Mesenchymal stem cell (in vitro differentiated cells and primary cell): ENCODE measurements at regions not wholly inside any gene's neighbourhood (a gene's known extent, or its start where the extent isn't known, plus 50 kb on each side); places are given as distances from the start of the nearest gene placed in this dataset.

Experiments used
- DNase-seq: peaks from one replicate; pipeline ENCODE4 v3.0.0-alpha.2; 2013
- H2AFZ ChIP-seq: one replicate; pipeline ENCODE4 v1.6.1; 2013; ENCODE audit warnings: low read depth, mild to moderate bottlenecking, control low read depth, inconsistent platforms, low read length, moderate library complexity
- H2AK5ac ChIP-seq: 2 replicates; pipeline ENCODE4 v1.6.1; 2013; ENCODE audit warnings: low read length, moderate library complexity, mild to moderate bottlenecking, inconsistent platforms; ENCODE audit not compliant: severe bottlenecking
- H2BK120ac ChIP-seq: one replicate; pipeline ENCODE4 v1.6.1; 2013; ENCODE audit warnings: low read depth, mild to moderate bottlenecking, inconsistent platforms, low read length, moderate library complexity
- H2BK12ac ChIP-seq, 2 experiments: one replicate each; pipeline ENCODE4 v1.6.1; 2013; ENCODE audit warnings: inconsistent platforms in 2 of 2, low read length in 2 of 2, mild to moderate bottlenecking in 2 of 2, moderate library complexity in 2 of 2, control low read depth in 1 of 2
- H2BK15ac ChIP-seq: one replicate; pipeline ENCODE4 v1.6.1; 2013; ENCODE audit warnings: mild to moderate bottlenecking, low read depth, inconsistent platforms; ENCODE audit not compliant: poor library complexity, severe bottlenecking
- H2BK5ac ChIP-seq: 2 replicates; pipeline ENCODE4 v1.6.1; 2013; ENCODE audit warnings: low read depth, mild to moderate bottlenecking, low read length, control low read depth, inconsistent platforms; ENCODE audit not compliant: poor library complexity, severe bottlenecking
- H3K14ac ChIP-seq, 2 experiments: one replicate each; pipeline ENCODE4 v1.6.1; 2013; ENCODE audit warnings: inconsistent platforms in 2 of 2, low read length in 2 of 2, control low read depth in 1 of 2, mild to moderate bottlenecking in 1 of 2, moderate library complexity in 1 of 2
- H3K18ac ChIP-seq, 2 experiments: one replicate each; pipeline ENCODE4 v1.6.1; 2013; ENCODE audit warnings: inconsistent platforms in 2 of 2, low read length in 2 of 2, control low read depth in 1 of 2, low read depth in 1 of 2, mild to moderate bottlenecking in 1 of 2
- H3K23ac ChIP-seq, 2 experiments: one replicate each; pipeline ENCODE4 v1.6.1; 2013; ENCODE audit warnings: inconsistent platforms in 2 of 2, low read length in 2 of 2, mild to moderate bottlenecking in 2 of 2, moderate library complexity in 2 of 2, control low read depth in 1 of 2
- H3K27ac ChIP-seq: 2 replicates; pipeline ENCODE4 v1.5.1; 2013; ENCODE audit warnings: mild to moderate bottlenecking, moderate library complexity, low read length, control low read depth, inconsistent platforms; ENCODE audit not compliant: poor library complexity, severe bottlenecking
- H3K27me3 ChIP-seq, 2 experiments: 2 replicates each; pipeline versions ENCODE4 v1.6.1 to v1.7.0; 2013; ENCODE audit warnings: low read length in 2 of 2, mild to moderate bottlenecking in 2 of 2, moderate library complexity in 2 of 2, control low read depth in 1 of 2, inconsistent platforms in 1 of 2; ENCODE audit not compliant: control insufficient read depth in 1 of 2, insufficient read depth in 1 of 2
- H3K36me3 ChIP-seq, 2 experiments: 2 replicates each; pipeline versions ENCODE4 v1.6.1 to v1.7.0; 2013; ENCODE audit warnings: low read length in 2 of 2, control low read depth in 1 of 2, inconsistent platforms in 1 of 2, low read depth in 1 of 2, mild to moderate bottlenecking in 1 of 2; ENCODE audit not compliant: insufficient read depth in 2 of 2, control insufficient read depth in 1 of 2
- H3K4ac ChIP-seq, 2 experiments: one replicate each; pipeline ENCODE4 v1.6.1; 2013; ENCODE audit warnings: inconsistent platforms in 2 of 2, low read length in 2 of 2, mild to moderate bottlenecking in 2 of 2, moderate library complexity in 2 of 2, control low read depth in 1 of 2, low read depth in 1 of 2
- H3K4me1 ChIP-seq: 2 replicates; pipeline ENCODE4 v1.6.1; 2013; ENCODE audit warnings: low read depth, low read length, control low read depth; ENCODE audit not compliant: control insufficient read depth, insufficient read depth
- H3K4me2 ChIP-seq: 2 replicates; pipeline ENCODE4 v1.6.1; 2013; ENCODE audit warnings: low read length, mild to moderate bottlenecking, inconsistent platforms; ENCODE audit not compliant: poor library complexity, severe bottlenecking
- H3K4me3 ChIP-seq, 2 experiments: 2 replicates each; pipeline versions ENCODE4 v1.5.1 to v1.7.0; 2013; ENCODE audit warnings: low read length in 2 of 2, mild to moderate bottlenecking in 2 of 2, control low read depth in 1 of 2, low read depth in 1 of 2; ENCODE audit not compliant: insufficient read depth in 1 of 2
- H3K79me1 ChIP-seq: replicated peaks from 2 replicates; pipeline ENCODE4 v1.6.1; 2013; ENCODE audit warnings: mild to moderate bottlenecking, control low read depth, low read length, inconsistent platforms; ENCODE audit not compliant: poor library complexity, severe bottlenecking
- H3K9ac ChIP-seq: 2 replicates; pipeline ENCODE4 v1.7.0; 2013; ENCODE audit warnings: mild to moderate bottlenecking, low read length, moderate library complexity
- H3K9me3 ChIP-seq: 2 replicates; pipeline ENCODE4 v1.7.0; 2013; ENCODE audit warnings: mild to moderate bottlenecking, low read length; ENCODE audit not compliant: control insufficient read depth
- H4K8ac ChIP-seq: one replicate; pipeline ENCODE4 v1.6.1; 2013; ENCODE audit warnings: inconsistent platforms, mild to moderate bottlenecking, low read length, moderate library complexity
- H4K91ac ChIP-seq: one replicate; pipeline ENCODE4 v1.6.1; 2013; ENCODE audit warnings: mild to moderate bottlenecking, low read length, inconsistent platforms
- WGBS: methylation state at CpG from one replicate; pipeline ENCODE4 v1.1.7; 2013; ENCODE audit warnings: mixed read lengths; 5-methylcytosine and 5-hydroxymethylcytosine counted together

- Histone ChIP-seq H4K91ac (no peak overlapping the region), H3K27ac (no peak overlapping the region), H3K4me3 (no peak overlapping the region), H3K9me3 (no peaks in the 10 kb centered on the region), H2BK120ac (no peak overlapping the region), H3K27me3 (no peaks in the 10 kb centered on the region), H3K4me2 (no peak overlapping the region), H3K36me3 (no peaks in the 10 kb centered on the region), H3K79me1 (no peaks in the 10 kb centered on the region), H3K18ac (no peak overlapping the region), H4K8ac (no peak overlapping the region), H3K14ac (no peak overlapping the region), H2BK12ac (no peak overlapping the region), H2BK5ac (no peak overlapping the region), H2AFZ (no peak overlapping the region), H3K9ac (no peak overlapping the region), H3K4ac (no peak overlapping the region), H3K23ac (no peak overlapping the region), H2BK15ac (no peak overlapping the region), H2AK5ac (no peak overlapping the region), H3K4me1 (no peaks in the 10 kb centered on the region)
- DNase-seq, result no peak
- 48% methylated on average over 3 of the region's 4 CpGs for WGBS
Measured at GRCh38 chr10:8927705-8928104, 873.2 kb downstream of the GATA3 start.

GRCh38 chr10:8946451-8946850 lies 892.0 kb downstream of the GATA3 start:
- Histone ChIP-seq H3K4me1 (no peaks in the 10 kb centered on the region), H3K9me3 (peaks cover 15% of the 10 kb centered on the region), H3K9ac (no peak overlapping the region), H3K14ac (no peak overlapping the region), H2BK120ac (no peak overlapping the region), H2BK15ac (no peak overlapping the region), H3K18ac (no peak overlapping the region), H3K27me3 (no peaks in the 10 kb centered on the region), H2AK5ac (no peak overlapping the region), H3K27ac (no peak overlapping the region), H3K79me1 (no peaks in the 10 kb centered on the region), H4K91ac (no peak overlapping the region), H3K36me3 (no peaks in the 10 kb centered on the region), H3K4me3 (no peak overlapping the region), H3K4ac (no peak overlapping the region), H2BK12ac (no peak overlapping the region), H2BK5ac (no peak overlapping the region), H3K23ac (no peak overlapping the region), H2AFZ (no peak overlapping the region), H4K8ac (no peak overlapping the region), H3K4me2 (no peak overlapping the region)
- 83% methylated on average over 5 of the region's 5 CpGs for WGBS
- DNase-seq, result no peak

DNA sequence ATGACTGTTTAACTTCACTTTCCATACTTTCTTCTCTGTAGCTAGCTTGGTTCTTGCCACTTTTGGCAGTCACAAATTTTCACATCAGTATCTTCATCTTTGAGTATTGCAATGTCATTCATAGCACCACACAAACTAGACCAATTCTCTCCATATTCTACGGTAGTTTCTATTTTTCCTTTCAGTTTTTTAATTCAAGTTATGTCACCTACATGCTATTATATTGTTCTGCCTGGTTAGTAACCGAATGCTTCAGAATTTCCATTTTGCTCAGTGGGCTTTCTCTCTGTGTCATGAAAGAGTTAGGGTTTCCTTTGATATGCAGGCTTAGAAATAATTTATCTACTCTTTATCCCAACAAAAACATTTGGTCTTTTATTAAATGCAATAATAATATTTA lies 896.5 kb downstream of the GATA3 start:
- Histone ChIP-seq H4K8ac (no peak overlapping the region), H3K79me1 (no peaks in the 10 kb centered on the region), H3K18ac (no peak overlapping the region), H3K4me1 (no peaks in the 10 kb centered on the region), H3K9me3 (peaks cover 3% of the 10 kb centered on the region), H3K9ac (no peak overlapping the region), H2AFZ (no peak overlapping the region), H3K27ac (no peak overlapping the region), H3K4me3 (no peak overlapping the region), H2BK15ac (no peak overlapping the region), H4K91ac (no peak overlapping the region), H3K14ac (no peak overlapping the region), H3K23ac (no peak overlapping the region), H3K36me3 (no peaks in the 10 kb centered on the region), H3K27me3 (no peaks in the 10 kb centered on the region), H3K4ac (no peak overlapping the region), H2BK12ac (no peak overlapping the region), H2BK5ac (no peak overlapping the region), H2AK5ac (no peak overlapping the region), H3K4me2 (no peak overlapping the region), H2BK120ac (no peak overlapping the region)
- WGBS, result 100% methylated on average over 1 of the region's 2 CpGs
- DNase-seq, result no peak

DNA sequence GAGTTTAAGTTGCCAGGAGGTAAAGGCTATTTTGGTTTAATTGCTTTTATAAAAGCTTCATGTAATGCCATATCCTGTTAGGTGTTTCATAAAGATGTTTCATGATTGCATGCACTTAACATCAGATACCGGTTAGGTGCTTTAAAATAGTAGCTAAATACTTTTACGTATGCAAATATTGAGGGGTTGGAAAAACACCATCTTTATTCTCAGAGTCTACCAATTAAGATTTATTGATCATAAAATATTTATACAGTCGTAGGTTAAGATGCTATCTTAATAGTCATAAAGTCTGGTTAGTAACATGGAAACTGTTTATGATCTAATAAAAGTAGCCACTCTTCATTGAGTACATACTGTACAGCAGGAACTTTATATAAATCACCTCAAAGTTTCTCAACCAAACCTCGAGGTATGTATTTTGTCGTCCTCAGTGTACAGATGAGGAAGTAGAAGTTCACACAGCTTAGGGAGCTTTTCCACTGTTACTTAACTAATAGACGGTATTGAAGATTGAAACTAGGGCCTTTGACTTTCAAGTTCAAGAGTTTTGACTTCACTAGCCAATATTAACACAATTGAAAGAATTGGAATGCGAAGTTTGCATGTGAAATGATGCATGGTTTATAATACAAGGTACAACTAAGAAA lies 897.1 kb downstream of the GATA3 start:
- H3K9me3 ChIP-seq, result no peaks in the 10 kb centered on the region
- H3K4me1 ChIP-seq, result no peaks in the 10 kb centered on the region
- no peak for DNase-seq
- H4K91ac ChIP-seq, result no peak overlapping the region
- no peaks in the 10 kb centered on the region for H3K79me1 ChIP-seq
- no peak overlapping the region for H3K14ac ChIP-seq
- no peak overlapping the region for H3K23ac ChIP-seq
- no peak overlapping the region for H3K18ac ChIP-seq
- no peak overlapping the region for H2BK5ac ChIP-seq
- H4K8ac ChIP-seq, result no peak overlapping the region
- H3K9ac ChIP-seq, result no peak overlapping the region
- H3K4me2 ChIP-seq, result no peak overlapping the region
- no peak overlapping the region for H3K27ac ChIP-seq
- H3K27me3 ChIP-seq, result no peaks in the 10 kb centered on the region
- no peaks in the 10 kb centered on the region for H3K36me3 ChIP-seq
- H3K4me3 ChIP-seq, result no peak overlapping the region
- 84% methylated on average over 2 of the region's 7 CpGs for WGBS
- H2BK12ac ChIP-seq, result no peak overlapping the region
- no peak overlapping the region for H3K4ac ChIP-seq
- no peak overlapping the region for H2AK5ac ChIP-seq
- H2BK120ac ChIP-seq, result no peak overlapping the region
- H2BK15ac ChIP-seq, result no peak overlapping the region
- no peak overlapping the region for H2AFZ ChIP-seq
